Transverse colon (tissue), 4 donors: ENCODE measurements at regions not wholly inside any gene's neighbourhood (a gene's known extent, or its start where the extent isn't known, plus 50 kb on each side); places are given as distances from the start of the nearest gene placed in this dataset.

Experiments
- DNase-seq: peaks from one replicate; pipeline ENCODE4 v3.0.0-alpha.2; 2019
- H3K27ac ChIP-seq, 4 donors: fragments of 200-600 bp; sonication (generic); 2 replicates each; pipeline ENCODE4 v1.5.1; 2016 to 2018; ENCODE audit warnings: inconsistent platforms in 4 of 4
- H3K27me3 ChIP-seq: fragments of 200-600 bp; sonication (generic); 2 replicates; pipeline ENCODE4 v1.5.1; 2017; ENCODE audit warnings: inconsistent platforms
- H3K36me3 ChIP-seq, 4 donors: fragments of 200-600 bp; sonication (generic); 2 replicates each; pipeline ENCODE4 v1.5.1; 2017 to 2019; ENCODE audit warnings: inconsistent platforms in 4 of 4
- H3K4me1 ChIP-seq, 4 donors: fragments of 200-600 bp; sonication (generic); 2 replicates each; pipeline ENCODE4 v1.5.1; 2017 to 2020; ENCODE audit warnings: inconsistent platforms in 4 of 4
- H3K4me3 ChIP-seq, 4 donors: fragments of 200-600 bp; sonication (generic); 1 replicate in 1 of 4; 2 replicates in 3 of 4; pipeline versions ENCODE4 v1.5.1 to v1.6.1; 2017 to 2019; ENCODE audit warnings: inconsistent platforms in 4 of 4
- H3K9me3 ChIP-seq, 2 donors: fragments of 200-600 bp; sonication (generic); 2 replicates each; pipeline ENCODE4 v1.5.1; 2017 to 2019; ENCODE audit warnings: inconsistent platforms in 2 of 2
- CTCF ChIP-seq, 5 experiments: fragments of 200-600 bp in 3 of 5; fragments of 450-650 bp in 2 of 5; sonication (generic) in 3 of 5; IDR thresholded peaks; 1 replicate in 2 of 5; 2 replicates in 3 of 5; pipeline ENCODE4 v1.5.1; 2016 to 2017; ENCODE audit warnings: antibody characterized with exemption in 5 of 5, inconsistent platforms in 3 of 5, mild to moderate bottlenecking in 2 of 5, moderate library complexity in 1 of 5
- EP300 ChIP-seq: sonication (generic); formaldehyde crosslinking; IDR thresholded peaks from one replicate; pipeline ENCODE4 v1.6.1; 2017; ENCODE audit warnings: antibody characterized with exemption, low read depth
- POLR2A ChIP-seq: fragments of 450-650 bp; IDR thresholded peaks from one replicate; pipeline ENCODE4 v1.6.1; 2016; ENCODE audit warnings: antibody characterized with exemption, mild to moderate bottlenecking, moderate library complexity
- POLR2AphosphoS5 ChIP-seq, 3 donors: sonication (generic); formaldehyde crosslinking; IDR thresholded peaks; one replicate each; pipeline ENCODE4 v1.6.1; 2016; ENCODE audit warnings: antibody characterized with exemption in 3 of 3
- WGBS, 2 donors: methylation state at CpG; one replicate each; pipeline ENCODE4 v1.1.5; 2018; ENCODE audit warnings: low coverage in 1 of 2; 5-methylcytosine and 5-hydroxymethylcytosine counted together
- in situ Hi-C, 4 donors: fragments of 200-750 bp; cut with MboI; loops; one replicate each; pipeline versions ENCODE4 v1.15.0 to v1.15.1; 2017; ENCODE audit warnings: low sequenced_read_pairs in 3 of 4, low pct_ligation_motif_present in 1 of 4, low pct_unique_long_range_greater_than_20kb in 1 of 4
- intact Hi-C: fragments of 100-400 bp; cut with DNase I; formaldehyde crosslinking; loops from one replicate; pipeline ENCODE4 v1.15.1; 2023; ENCODE audit warnings: low total_unique reads

DNA sequence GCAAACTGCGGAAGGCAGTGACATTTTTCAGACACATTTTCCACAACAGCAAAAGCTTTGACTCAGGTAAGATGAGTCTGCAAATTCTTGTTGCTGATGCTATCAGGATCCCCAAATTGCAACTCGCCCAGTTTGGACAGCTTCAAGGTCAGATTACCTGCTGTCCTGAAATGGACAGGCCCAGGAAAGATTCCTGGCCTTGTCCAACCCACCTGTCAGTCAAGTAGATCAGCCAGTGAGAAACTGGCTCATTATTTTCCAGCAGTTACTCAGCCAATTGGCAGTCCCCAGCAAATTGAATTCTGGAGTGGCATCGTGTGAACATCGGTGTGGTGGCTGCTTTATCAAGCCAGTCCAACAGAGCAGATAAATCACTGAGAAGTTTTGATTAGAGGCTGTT, 84.5 kb upstream of the SNAP25 start:
- Histone ChIP-seq H3K27ac (no peak overlapping the region), H3K4me3 (no peak overlapping the region), H3K9me3 (no peaks in the 10 kb centered on the region), H3K36me3 (no peaks in the 10 kb centered on the region), H3K27me3 (no peaks in the 10 kb centered on the region), H3K4me1 (no peaks in the 10 kb centered on the region)
- no peak for DNase-seq
- TF ChIP-seq EP300 (no peak), POLR2A (no peak), CTCF (IDR thresholded peaks at IDR 0.05) (no peak), POLR2AphosphoS5 (IDR thresholded peaks at IDR 0.05) (no peak)
- intact Hi-C loops (no loop called here), in situ Hi-C loops (no loop called here)
- WGBS, 2 donors = 82 to 100% methylated on average over 2 to 4 of the region's 4 CpGs

- Histone ChIP-seq H3K27me3 (no peaks in the 10 kb centered on the region), H3K4me3 (no peak overlapping the region), H3K4me1 (no peaks in the 10 kb centered on the region), H3K36me3 (no peaks in the 10 kb centered on the region), H3K9me3 (no peaks in the 10 kb centered on the region), H3K27ac (no peak overlapping the region)
- in situ Hi-C loops (no loop called here), intact Hi-C loops (no loop called here)
- DNase-seq = no peak
- 80 to 81% methylated on average over 1 to 9 of the region's 9 CpGs for WGBS, 2 donors
- TF ChIP-seq POLR2AphosphoS5 (IDR thresholded peaks at IDR 0.05) (no peak), CTCF (IDR thresholded peaks at IDR 0.05) (no peak), POLR2A (no peak), EP300 (no peak)
These were observed 83.2 kb upstream of the SNAP25 start for GRCh38 chr20:10135438-10135837.

- H3K4me1 ChIP-seq = no peaks in the 10 kb centered on the region
- H3K9me3 ChIP-seq = no peaks in the 10 kb centered on the region
- no peak overlapping the region for H3K27ac ChIP-seq
- no peaks in the 10 kb centered on the region for H3K36me3 ChIP-seq
- no peak for DNase-seq
- WGBS, 2 donors = 60 to 63% methylated on average over 1 to 4 of the region's 4 CpGs
- no peak overlapping the region for H3K4me3 ChIP-seq
- in situ Hi-C loops (no loop called here), intact Hi-C loops (no loop called here)
- H3K27me3 ChIP-seq = no peaks in the 10 kb centered on the region
- no peak for TF ChIP-seq POLR2AphosphoS5 (IDR thresholded peaks at IDR 0.05)
- no peak for TF ChIP-seq EP300
- no peak for TF ChIP-seq CTCF (IDR thresholded peaks at IDR 0.05)
- TF ChIP-seq POLR2A = no peak
These were observed 81.6 kb upstream of the SNAP25 start for GRCh38 chr20:10137032-10137431.

GRCh38 chr20:10137533-10137932, 81.1 kb upstream of the SNAP25 start:
- 89 to 90% methylated on average over 2 to 3 of the region's 3 CpGs for WGBS, 2 donors
- DNase-seq = no peak
- H3K27me3 ChIP-seq = no peaks in the 10 kb centered on the region
- H3K4me3 ChIP-seq = no peak overlapping the region
- no peaks in the 10 kb centered on the region for H3K9me3 ChIP-seq
- H3K36me3 ChIP-seq = no peaks in the 10 kb centered on the region
- no peak overlapping the region for H3K27ac ChIP-seq
- H3K4me1 ChIP-seq = no peaks in the 10 kb centered on the region
- TF ChIP-seq POLR2AphosphoS5 (IDR thresholded peaks at IDR 0.05) = no peak
- no peak for TF ChIP-seq POLR2A
- TF ChIP-seq CTCF (IDR thresholded peaks at IDR 0.05) = no peak
- no peak for TF ChIP-seq EP300
- intact Hi-C loops (no loop called here), in situ Hi-C loops (no loop called here)
